CD4-positive, alpha-beta T cell treated with Interleukin-21 for 1 hour (primary cell): ENCODE measurements at regions not wholly inside any gene's neighbourhood (a gene's known extent, or its start where the extent isn't known, plus 50 kb on each side); places are given as distances from the start of the nearest gene placed in this dataset.

ENCODE experiments used
- DNase-seq: peaks from one replicate; pipeline ENCODE4 v3.0.0-alpha.2; 2020

DNA sequence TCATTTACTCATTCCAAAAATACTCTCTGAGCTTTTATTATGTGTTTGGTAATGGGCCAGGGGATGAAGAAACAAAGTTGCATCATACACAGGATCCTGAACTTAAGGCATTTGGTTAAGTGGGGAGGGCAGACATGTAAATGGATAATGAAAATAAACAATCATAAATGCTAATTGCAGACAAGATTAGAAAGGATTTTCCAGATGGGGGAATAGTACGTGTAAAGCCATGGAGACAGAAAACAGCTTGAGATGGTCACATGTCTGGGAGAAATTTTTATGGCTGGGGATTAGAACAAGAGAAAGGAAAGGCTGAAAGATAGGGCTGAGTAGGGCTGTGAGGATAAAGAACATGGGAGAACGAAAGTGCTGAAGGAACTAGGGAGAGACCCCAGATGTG, 534.3 kb upstream of the LARGE1 start:
- DNase-seq, result no peak

- no peak for DNase-seq
Observed at GRCh38 chr22:34462795-34463194, 542.5 kb upstream of the LARGE1 start.

DNA sequence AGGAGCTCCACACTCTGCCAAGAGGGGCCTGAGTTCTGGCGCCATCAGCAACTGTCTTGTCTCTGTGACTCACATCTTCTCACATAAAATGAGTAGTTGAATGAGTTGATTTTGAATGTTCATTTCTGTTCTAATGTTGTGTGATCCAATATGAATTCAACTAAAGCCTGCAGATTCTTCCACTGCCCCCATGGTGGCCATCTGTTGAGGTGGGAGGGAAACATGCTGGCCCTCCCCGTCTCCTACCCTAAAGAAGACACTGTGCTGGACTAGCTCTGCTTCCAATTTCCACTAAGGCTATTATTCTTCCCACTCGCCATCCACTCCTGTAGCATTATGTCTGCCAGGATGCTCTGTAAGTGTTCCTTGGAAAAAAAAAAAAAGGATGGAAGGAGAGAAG, 555.6 kb upstream of the LARGE1 start:
- no peak for DNase-seq

DNA sequence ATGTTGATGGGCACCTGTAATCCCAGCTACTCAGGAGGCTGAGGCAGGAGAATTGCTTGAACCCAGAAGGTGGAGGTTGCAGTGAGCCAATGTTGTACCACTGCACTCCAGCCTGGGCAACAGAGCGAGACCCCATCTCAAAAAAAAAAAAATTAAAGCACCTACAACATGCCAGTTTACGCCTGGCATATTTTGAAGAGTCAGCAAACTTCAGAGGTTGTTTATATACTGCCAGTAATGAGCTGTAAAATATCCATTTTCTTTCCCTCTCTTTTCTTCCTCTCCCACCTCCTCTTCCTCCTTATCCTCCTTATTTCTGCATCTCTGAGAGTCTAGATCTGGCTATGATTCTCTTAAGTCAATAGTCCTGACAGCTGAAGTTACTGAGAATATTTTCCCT, 556.5 kb upstream of the LARGE1 start:
- DNase-seq, result no peak

- no peak for DNase-seq
Observed at GRCh38 chr22:34481090-34481489, 560.8 kb upstream of the LARGE1 start.

DNA sequence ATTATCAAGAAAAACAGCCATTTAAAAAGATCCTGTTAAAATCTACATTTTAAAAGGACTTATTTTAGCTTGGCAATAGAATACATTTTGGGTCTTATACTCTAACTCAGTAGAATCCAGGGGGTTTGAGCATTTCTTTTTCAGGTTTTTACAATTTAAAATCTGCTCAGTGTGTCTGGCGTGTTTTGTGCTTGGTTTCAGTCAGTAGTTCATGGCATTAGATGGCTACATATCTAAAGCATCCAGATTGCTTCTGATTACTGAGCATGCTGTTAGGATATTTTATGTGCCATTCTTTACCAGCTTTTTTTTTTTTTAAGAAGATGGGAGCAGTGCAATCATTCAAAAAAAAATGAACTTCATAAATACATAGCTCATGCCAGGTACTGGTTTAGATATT, 566.1 kb upstream of the LARGE1 start:
- no peak for DNase-seq

DNA sequence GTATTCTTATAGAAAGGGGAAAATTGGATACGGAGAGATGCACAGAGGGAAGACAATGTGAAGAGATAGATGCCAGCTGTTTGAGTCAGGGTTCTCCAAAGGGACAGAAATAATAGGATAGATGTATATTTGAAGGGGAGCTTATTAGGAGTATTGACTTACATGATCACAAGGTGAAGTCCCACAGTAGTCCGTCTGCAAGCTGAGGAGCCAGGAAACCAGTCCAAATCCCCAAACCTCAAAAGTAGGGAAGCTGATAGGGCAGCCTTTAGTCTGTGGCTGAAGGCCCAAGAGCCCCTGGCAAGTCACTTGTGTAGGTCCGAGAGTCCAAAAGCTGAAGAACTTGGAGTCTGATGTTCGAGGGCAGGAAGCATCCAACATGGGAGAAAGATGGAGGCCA, 569.6 kb upstream of the LARGE1 start:
- DNase-seq, result no peak

DNA sequence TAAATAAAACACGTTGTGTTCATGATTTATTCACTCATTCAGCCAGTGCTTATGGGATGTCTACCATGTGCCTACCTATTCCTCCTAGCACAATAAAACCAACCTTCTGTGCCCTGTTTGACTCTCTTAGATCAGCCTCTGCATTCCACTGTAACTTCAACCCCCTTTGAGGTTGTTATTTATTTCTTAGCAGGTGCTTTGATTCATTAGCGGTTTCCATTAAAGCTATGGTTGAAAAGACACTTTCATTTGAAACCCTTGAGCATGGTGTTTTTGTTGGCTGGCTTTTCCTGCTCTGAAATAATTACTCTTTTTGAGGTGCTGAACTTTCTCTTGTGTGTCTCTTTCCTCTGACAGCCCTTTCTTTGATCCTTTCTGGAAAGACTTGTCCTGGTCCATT, 570.6 kb upstream of the LARGE1 start:
- no peak for DNase-seq

GRCh38 chr22:34493486-34493885, 572.5 kb upstream of the ISX start:
- DNase-seq, result no peak

- DNase-seq, result no peak
Observed at GRCh38 chr22:34501366-34501965, 564.5 kb upstream of the ISX start.

DNA sequence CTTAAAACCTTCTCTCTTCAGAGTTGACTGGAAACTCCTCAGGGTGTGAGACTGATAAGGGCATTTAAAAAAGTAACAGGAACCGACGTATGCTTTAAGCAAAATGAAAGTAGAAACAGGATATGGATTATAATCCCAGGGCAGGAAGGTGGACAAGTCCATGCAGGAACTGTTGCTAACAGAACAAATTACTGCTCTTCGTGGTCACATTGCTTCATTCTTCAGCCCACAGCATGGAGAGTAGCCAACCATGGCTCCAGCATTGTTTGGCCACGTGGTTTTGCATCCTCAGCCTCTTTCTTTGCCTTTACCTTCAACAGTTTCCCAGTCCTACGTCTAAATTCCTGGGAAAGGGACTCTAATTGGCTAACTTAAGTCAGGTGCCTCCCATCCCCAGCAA, 563.1 kb upstream of the ISX start:
- DNase-seq, result no peak

DNA sequence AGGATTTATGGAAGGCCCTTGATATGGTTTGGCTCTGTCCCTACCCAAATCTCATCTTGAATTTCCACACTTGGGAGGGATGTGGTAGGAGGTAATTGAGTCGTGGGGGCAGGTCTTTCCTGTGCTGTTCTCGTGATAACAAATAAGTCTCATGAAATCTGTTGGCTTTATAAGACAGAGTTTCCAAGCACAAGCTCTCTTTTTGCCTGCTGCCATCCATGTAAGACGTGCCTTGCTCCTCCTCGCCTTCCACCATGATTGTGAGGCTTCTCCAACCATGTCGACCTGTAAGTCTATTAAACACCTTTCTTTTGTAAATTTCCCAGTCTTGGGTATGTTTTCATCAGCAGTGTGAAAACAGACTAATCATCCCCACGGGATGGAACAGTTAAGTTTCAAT, 557.2 kb upstream of the ISX start:
- no peak for DNase-seq

GRCh38 chr22:34526681-34527080, 539.3 kb upstream of the ISX start:
- no peak for DNase-seq

DNA sequence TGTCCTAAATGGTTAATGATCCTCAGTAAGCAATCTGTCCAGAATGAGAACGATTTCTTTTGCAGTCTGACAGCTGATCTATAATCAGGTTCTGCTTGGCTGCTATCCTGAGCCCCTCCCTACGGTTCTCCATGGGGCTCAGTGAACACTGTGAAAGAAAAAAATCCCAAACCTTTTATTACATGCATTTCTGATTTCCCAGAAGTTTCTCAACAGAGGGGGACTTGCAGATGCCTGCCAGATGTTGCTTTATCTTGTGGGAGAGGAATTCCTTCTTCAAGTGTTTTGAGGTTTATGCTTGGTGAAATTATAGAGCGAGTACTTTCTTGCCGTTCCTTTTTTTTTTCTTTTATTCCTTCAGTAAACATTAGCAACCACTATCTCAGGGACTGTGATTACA, 531.9 kb upstream of the ISX start:
- no peak for DNase-seq

GRCh38 chr22:34567367-34567766, 498.6 kb upstream of the ISX start:
- DNase-seq, result no peak

DNA sequence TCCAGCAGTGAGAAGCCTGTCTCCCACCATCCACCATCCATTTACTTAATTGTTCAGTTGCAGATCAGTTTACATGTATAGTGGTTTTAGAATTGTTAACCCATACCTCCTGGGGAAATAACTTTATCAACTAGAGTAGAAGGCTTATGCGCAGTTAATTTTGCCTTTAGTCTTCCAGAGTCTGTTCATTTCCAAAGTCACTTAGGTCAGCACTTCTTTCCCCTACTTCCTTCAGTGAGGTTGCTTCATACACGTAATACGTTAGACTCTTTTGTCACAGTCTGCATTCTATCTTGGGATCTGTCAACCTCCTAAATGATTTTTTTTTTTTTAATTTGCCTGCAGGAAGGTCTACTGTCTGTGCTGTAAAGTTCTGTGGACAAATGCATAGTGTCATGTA, 495.6 kb upstream of the ISX start:
- no peak for DNase-seq

DNA sequence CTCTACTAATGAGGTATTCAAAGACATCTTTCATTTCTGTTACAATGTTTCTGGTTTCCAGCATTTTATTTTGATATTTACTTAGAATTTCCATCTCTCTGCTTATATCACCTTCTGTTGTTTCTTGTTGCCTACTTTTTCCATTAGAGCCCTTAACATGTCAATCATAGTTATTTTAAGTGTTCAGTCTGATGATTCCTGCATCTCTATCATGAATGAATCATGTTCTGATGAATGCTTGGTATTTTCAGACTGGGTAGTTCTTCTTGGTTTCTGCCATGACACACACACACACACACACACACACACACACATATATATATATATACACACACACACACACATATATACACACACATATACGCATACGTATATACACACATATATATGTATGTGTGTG, 486.4 kb upstream of the ISX start:
- no peak for DNase-seq

- DNase-seq, result no peak
Observed at GRCh38 chr22:34587357-34588356, 478.3 kb upstream of the ISX start.

- DNase-seq, result no peak
Observed at GRCh38 chr22:34588871-34589545, 476.9 kb upstream of the ISX start.

- no peak for DNase-seq
Observed at GRCh38 chr22:34592123-34592740, 473.7 kb upstream of the ISX start.

GRCh38 chr22:34599567-34599966, 466.4 kb upstream of the ISX start:
- no peak for DNase-seq

GRCh38 chr22:34604312-34604711, 461.6 kb upstream of the ISX start:
- DNase-seq, result no peak

GRCh38 chr22:34608106-34608505, 457.9 kb upstream of the ISX start:
- DNase-seq, result no peak
